Endothelial cell of umbilical vein (primary cell): ENCODE measurements at regions not wholly inside any gene's neighbourhood (a gene's known extent, or its start where the extent isn't known, plus 50 kb on each side); places are given as distances from the start of the nearest gene placed in this dataset.
A peak's percentile ranks its signal among the peaks of the same experiment; 100 is the strongest.

Experiments used
- BruUV-seq: library from RNA; stranded (reverse); fragments of 400-500 nt; replicated peaks from 2 replicates; lab custom pipeline; 2021; lab: Mats Ljungman, UMichigan
- CTCF ChIA-PET: fragments of 300-600, 350-600 bp; sonication (Branson Sonifier 250); formaldehyde crosslinking; loops from one replicate; lab custom pipeline; 2021; ENCODE audit warnings: antibody characterized with exemption, inconsistent platforms; lab: Charles Lee
- POLR2A ChIA-PET: fragments of 300-600, 350-600 bp; sonication (Branson Sonifier 250); formaldehyde crosslinking; loops from one replicate; lab custom pipeline; 2021; ENCODE audit warnings: antibody characterized with exemption, inconsistent platforms; lab: Charles Lee
- DNase-seq: peaks from one replicate; pipeline ENCODE4 v3.0.0-alpha.2; 2011; ENCODE audit warnings: low read depth, low spot score
- FAIRE-seq: peaks from 2 replicates; lab custom pipeline; 2011; peaks lifted over from hg19 to GRCh38; lab: Jason Lieb, UNC
- H2AFZ ChIP-seq: 2 replicates; pipeline ENCODE4 v1.6.0; 2012; ENCODE audit warnings: low read depth, low read length, control low read depth, inconsistent platforms
- H3K27ac ChIP-seq: 2 replicates; pipeline ENCODE4 v1.5.1; 2011; ENCODE audit warnings: low read depth, mild to moderate bottlenecking, control low read depth, low read length, moderate library complexity; ENCODE audit not compliant: insufficient read depth
- H3K27me3 ChIP-seq, 2 experiments: 2 replicates each; pipeline versions ENCODE4 v1.6.0 to v1.6.1; 2011; ENCODE audit warnings: low read length in 2 of 2, mixed read lengths in 1 of 2; ENCODE audit not compliant: control insufficient read depth in 2 of 2, insufficient read depth in 2 of 2
- H3K36me3 ChIP-seq, 2 experiments: 2 replicates in 1 of 2; 3 replicates in 1 of 2; pipeline ENCODE4 v1.5.1; 2011; ENCODE audit warnings: low read length in 2 of 2, mild to moderate bottlenecking in 1 of 2, moderate library complexity in 1 of 2; ENCODE audit not compliant: control insufficient read depth in 2 of 2, insufficient read depth in 2 of 2; ENCODE audit errors: extremely low read depth in 1 of 2
- H3K4me1 ChIP-seq: 3 replicates; pipeline ENCODE4 v1.5.1; 2011; ENCODE audit warnings: mild to moderate bottlenecking, low read length; ENCODE audit not compliant: control insufficient read depth, insufficient read depth; ENCODE audit errors: extremely low read depth
- H3K4me2 ChIP-seq: 2 replicates; pipeline ENCODE4 v1.6.1; 2011; ENCODE audit warnings: low read length, control low read depth, mixed read lengths; ENCODE audit not compliant: insufficient read depth
- H3K4me3 ChIP-seq, 3 experiments: fragments of 200-600 bp in 1 of 3; sonication (generic), shearing (Covaris generic) in 1 of 3; replicated peaks in 1 of 3; 2 replicates each; pipeline ENCODE4 v1.5.1; 2011 to 2016; ENCODE audit warnings: control low read depth in 3 of 3, low read length in 3 of 3, mild to moderate bottlenecking in 2 of 3, inconsistent platforms in 1 of 3, low read depth in 1 of 3, moderate library complexity in 1 of 3; ENCODE audit not compliant: insufficient read depth in 1 of 3
- H3K79me2 ChIP-seq: 2 replicates; pipeline ENCODE4 v1.6.0; 2012; ENCODE audit warnings: low read length, inconsistent platforms; ENCODE audit not compliant: control insufficient read depth, insufficient read depth
- H3K9ac ChIP-seq: replicated peaks from 2 replicates; pipeline ENCODE3; 2011; ENCODE audit warnings: low read length, control low read depth; ENCODE audit not compliant: insufficient read depth; ENCODE audit errors: extremely low read depth
- H3K9me1 ChIP-seq: replicated peaks from 3 replicates; pipeline ENCODE4 v1.6.0; 2011; ENCODE audit warnings: mild to moderate bottlenecking, low read length; ENCODE audit not compliant: control insufficient read depth, insufficient read depth; ENCODE audit errors: extremely low read depth
- H3K9me3 ChIP-seq: replicated peaks from 2 replicates; pipeline ENCODE4 v1.5.1; 2012; ENCODE audit warnings: low read length, inconsistent platforms; ENCODE audit not compliant: control insufficient read depth, insufficient read depth
- H4K20me1 ChIP-seq: replicated peaks from 2 replicates; pipeline ENCODE3; 2011; ENCODE audit warnings: mild to moderate bottlenecking, low read length; ENCODE audit not compliant: control insufficient read depth, insufficient read depth; ENCODE audit errors: extremely low read depth
- CTCF ChIP-seq, 2 donors: IDR thresholded peaks; 1 replicate in 1 of 2; 2 replicates in 1 of 2; pipeline ENCODE4 v1.5.1; 2011; ENCODE audit warnings: low read length in 2 of 2, mild to moderate bottlenecking in 2 of 2, moderate library complexity in 2 of 2, control low read depth in 1 of 2, inconsistent platforms in 1 of 2, low read depth in 1 of 2; ENCODE audit not compliant: insufficient read depth in 1 of 2; ENCODE audit errors: extremely low read depth in 1 of 2
- EZH2 ChIP-seq: IDR thresholded peaks from 2 replicates; pipeline ENCODE4 v1.6.1; 2012; ENCODE audit warnings: borderline replicate concordance, low read depth, mild to moderate bottlenecking, moderate library complexity, low read length, inconsistent platforms; ENCODE audit not compliant: severe bottlenecking
- FOS ChIP-seq: IDR thresholded peaks from 2 replicates; pipeline ENCODE4 v1.6.1; 2011; ENCODE audit warnings: mild to moderate bottlenecking, low read length, moderate library complexity, borderline replicate concordance; ENCODE audit not compliant: insufficient read depth
- GATA2 ChIP-seq: IDR thresholded peaks from 2 replicates; pipeline ENCODE4 v1.7.0; 2011; ENCODE audit warnings: low read depth, mild to moderate bottlenecking, moderate library complexity, mixed read lengths, low read length; ENCODE audit not compliant: insufficient read length, insufficient read depth
- JUN ChIP-seq: IDR thresholded peaks from 2 replicates; pipeline ENCODE4 v1.6.1; 2011; ENCODE audit warnings: borderline replicate concordance, low read depth; ENCODE audit not compliant: insufficient read length, insufficient read depth
- MYC ChIP-seq: IDR thresholded peaks from one replicate; pipeline ENCODE4 v1.6.1; 2011; ENCODE audit warnings: mild to moderate bottlenecking, low read depth, low read length
- POLR2A ChIP-seq: IDR thresholded peaks from 2 replicates; pipeline ENCODE4 v1.6.1; 2012; ENCODE audit warnings: low read depth, mild to moderate bottlenecking, control low read depth, low read length
- POLR2AphosphoS5 ChIP-seq: IDR thresholded peaks from 2 replicates; pipeline ENCODE4 v1.6.1; 2012; ENCODE audit warnings: low read depth, mild to moderate bottlenecking, control low read depth, low read length, moderate library complexity; ENCODE audit not compliant: insufficient read depth
- dilution Hi-C: fragments of 300-500 bp; cut with MboI; formaldehyde crosslinking; loops from one replicate; pipeline ENCODE4 v1.15.0; 2019; ENCODE audit warnings: low sequenced_read_pairs; ENCODE audit not compliant: extremely low pct_ligation_motif_present
- intact Hi-C: fragments of 100-400 bp; cut with micrococcal nuclease; formaldehyde crosslinking; loops from one replicate; pipeline ENCODE4 v1.10.0; 2022
- TF ChIP-seq, protein P1 (sequence below): IDR thresholded peaks from 2 replicates; pipeline ENCODE4 v1.6.1; 2011; ENCODE audit not compliant: insufficient read depth, insufficient read length

DNA sequence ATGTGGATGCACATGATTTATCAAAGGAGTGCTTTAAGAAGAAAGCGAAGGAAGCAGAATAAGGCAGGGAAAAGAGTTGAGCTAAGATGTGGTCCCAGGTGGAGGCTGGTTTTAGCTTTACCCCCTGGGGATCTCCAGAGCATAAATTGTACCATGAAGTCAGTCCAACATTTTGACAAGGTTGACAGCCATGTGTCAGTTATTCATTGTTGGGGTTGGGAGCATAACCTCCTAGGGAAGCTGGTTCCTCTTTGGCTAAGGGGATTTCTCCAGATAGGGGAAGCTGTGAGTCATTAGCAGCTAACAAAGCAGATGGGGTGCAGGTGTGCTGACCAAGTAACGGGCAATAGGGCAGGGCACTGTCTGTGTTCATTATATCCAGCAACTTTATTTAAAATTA is 123.7 kb upstream of the IGSF10 start:
- FAIRE-seq (no peak), DNase-seq (peak; percentile 6)
- no peaks in the 10 kb centered on the region for H4K20me1 ChIP-seq
- CTCF ChIA-PET: interaction anchor here (1.0 to 1.9 kb wide), 2 partner anchors 9 to 31 kb away, joined by 4 to 6 read pairs; no protein-coding TSS in a partner anchor
- no peak overlapping the region for H3K27ac ChIP-seq
- H3K4me2 ChIP-seq: no peak overlapping the region
- no peak overlapping the region for H3K4me3 ChIP-seq
- dilution Hi-C loops (no loop called here), intact Hi-C loops (no loop called here)
- H2AFZ ChIP-seq: no peak overlapping the region
- no peak overlapping the region for H3K9ac ChIP-seq
- no peaks in the 10 kb centered on the region for H3K4me1 ChIP-seq
- H3K27me3 ChIP-seq: no peaks in the 10 kb centered on the region
- H3K36me3 ChIP-seq: no peaks in the 10 kb centered on the region
- H3K79me2 ChIP-seq: no peaks in the 10 kb centered on the region
- TF ChIP-seq POLR2A (no peak), CTCF (IDR thresholded peaks at IDR 0.05; ENCODE audit: extremely low read depth in 1 of 2, insufficient read depth in 1 of 2, low read depth in 1 of 2, low read length in 2 of 2) (no peak), JUN (no peak), EZH2 (no peak), MYC (no peak), FOS (no peak), POLR2AphosphoS5 (no peak), GATA2 (no peak)
- TF ChIP-seq, protein P1, sequence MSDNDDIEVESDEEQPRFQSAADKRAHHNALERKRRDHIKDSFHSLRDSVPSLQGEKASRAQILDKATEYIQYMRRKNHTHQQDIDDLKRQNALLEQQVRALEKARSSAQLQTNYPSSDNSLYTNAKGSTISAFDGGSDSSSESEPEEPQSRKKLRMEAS: no peak
- no TSS peak for BruUV-seq
- no peaks in the 10 kb centered on the region for H3K9me1 ChIP-seq
- no peaks in the 10 kb centered on the region for H3K9me3 ChIP-seq
- POLR2A ChIA-PET: no interaction called here
